HEK293T (cell line): ENCODE measurements at regions not wholly inside any gene's neighbourhood (a gene's known extent, or its start where the extent isn't known, plus 50 kb on each side); places are given as distances from the start of the nearest gene placed in this dataset.
A peak's percentile ranks its signal among the peaks of the same experiment; 100 is the strongest.

ENCODE experiments used
- CTCF ChIA-PET: fragments of 350-600 bp; formaldehyde crosslinking; extraction: SDS; loops from one replicate; lab custom pipeline; 2021; ENCODE audit warnings: antibody characterized with exemption, inconsistent platforms; lab: Yijun Ruan, JAX
- POLR2A ChIA-PET: fragments of 350-600 bp; formaldehyde crosslinking; extraction: SDS; loops from one replicate; lab custom pipeline; 2020; ENCODE audit warnings: antibody characterized with exemption, inconsistent platforms; lab: Yijun Ruan, JAX
- DNase-seq: peaks from one replicate; pipeline ENCODE4 v3.0.0; 2012; ENCODE audit warnings: mixed read lengths; ENCODE audit errors: extremely low spot score
- ARNT ChIP-seq: fragments of 450-650 bp; IDR thresholded peaks from 2 replicates; pipeline ENCODE4 v1.6.1; 2017; ENCODE audit warnings: mild to moderate bottlenecking
- BHLHE40 ChIP-seq: fragments of 450-650 bp; IDR thresholded peaks from 2 replicates; pipeline ENCODE4 v1.6.1; 2016; ENCODE audit warnings: mild to moderate bottlenecking, moderate library complexity, borderline replicate concordance
- CTBP1 ChIP-seq: fragments of 450-650 bp; IDR thresholded peaks from 2 replicates; pipeline ENCODE4 v1.6.1; 2016; ENCODE audit warnings: borderline replicate concordance
- ELF4 ChIP-seq: fragments of 450-650 bp; IDR thresholded peaks from 2 replicates; pipeline ENCODE4 v1.6.1; 2017; ENCODE audit warnings: antibody characterized with exemption
- FOXA1 ChIP-seq: fragments of 450-650 bp; IDR thresholded peaks from 2 replicates; pipeline ENCODE4 v1.6.1; 2016; ENCODE audit warnings: mild to moderate bottlenecking
- FOXK2 ChIP-seq: fragments of 450-650 bp; IDR thresholded peaks from 2 replicates; pipeline ENCODE4 v1.6.1; 2016; ENCODE audit warnings: mild to moderate bottlenecking
- FOXM1 ChIP-seq: fragments of 450-650 bp; IDR thresholded peaks from 2 replicates; pipeline ENCODE4 v1.6.1; 2017; ENCODE audit warnings: mild to moderate bottlenecking, borderline replicate concordance
- HDGF ChIP-seq: fragments of 450-650 bp; IDR thresholded peaks from 2 replicates; pipeline ENCODE4 v1.6.1; 2017; ENCODE audit warnings: antibody characterized with exemption, borderline replicate concordance
- L3MBTL2 ChIP-seq: fragments of 450-650 bp; conservative IDR thresholded peaks from 2 replicates; pipeline ENCODE4 v1.6.1; 2016; ENCODE audit warnings: mild to moderate bottlenecking
- LEF1 ChIP-seq: fragments of 450-650 bp; IDR thresholded peaks from 2 replicates; pipeline ENCODE4 v1.6.1; 2017; ENCODE audit warnings: mild to moderate bottlenecking, borderline replicate concordance
- NFRKB ChIP-seq: fragments of 450-650 bp; IDR thresholded peaks from 2 replicates; pipeline ENCODE4 v1.6.1; 2016; ENCODE audit warnings: mild to moderate bottlenecking, moderate library complexity
- PKNOX1 ChIP-seq: fragments of 450-650 bp; IDR thresholded peaks from 2 replicates; pipeline ENCODE4 v1.6.1; 2016
- SP1 ChIP-seq: fragments of 450-650 bp; IDR thresholded peaks from 2 replicates; pipeline ENCODE4 v1.6.1; 2017
- SUZ12 ChIP-seq: fragments of 450-650 bp; IDR thresholded peaks from 2 replicates; pipeline ENCODE4 v1.6.1; 2016; ENCODE audit warnings: mild to moderate bottlenecking
- TARDBP ChIP-seq: fragments of 450-650 bp; IDR thresholded peaks from 2 replicates; pipeline ENCODE4 v1.6.1; 2016
- ZNF384 ChIP-seq: fragments of 450-650 bp; IDR thresholded peaks from 2 replicates; pipeline ENCODE4 v1.6.1; 2016

GRCh38 chr5:5710471-5710870 lies 288.0 kb downstream of the ICE1 start:
- ChIA-PET POLR2A (no interaction called here), CTCF (interaction anchor here (0.8 kb wide), 1 partner anchor 618 kb away, joined by 3 read pairs; no protein-coding TSS in a partner anchor)
- DNase-seq: no peak
- TF ChIP-seq HDGF (no peak), TARDBP (no peak), NFRKB (no peak), PKNOX1 (no peak), SUZ12 (no peak), ZNF384 (no peak), ARNT (no peak), FOXM1 (no peak), ELF4 (no peak), FOXA1 (no peak), L3MBTL2 (no peak)

- DNase-seq: no peak
- ChIA-PET CTCF (no interaction called here), POLR2A (no interaction called here)
- no peak for TF ChIP-seq TARDBP
- no peak for TF ChIP-seq SUZ12
- TF ChIP-seq NFRKB: no peak
- TF ChIP-seq FOXA1: no peak
- TF ChIP-seq LEF1: no peak
- no peak for TF ChIP-seq PKNOX1
- no peak for TF ChIP-seq FOXK2
- no peak for TF ChIP-seq BHLHE40
- no peak for TF ChIP-seq CTBP1
- no peak for TF ChIP-seq SP1
- no peak for TF ChIP-seq ELF4
- TF ChIP-seq HDGF: no peak
- TF ChIP-seq ZNF384: no peak
- TF ChIP-seq L3MBTL2: no peak
- no peak for TF ChIP-seq ARNT
- TF ChIP-seq FOXM1: no peak
These were observed 286.0 kb downstream of the ICE1 start for GRCh38 chr5:5708367-5708919.

- CTCF ChIA-PET: no interaction called here
- TF ChIP-seq SUZ12 (no peak), FOXA1 (no peak), LEF1 (no peak)
- DNase-seq: no peak
- POLR2A ChIA-PET: no interaction called here
These were observed 282.5 kb downstream of the ICE1 start for GRCh38 chr5:5705010-5705409.

GRCh38 chr5:5704352-5704751 lies 281.9 kb downstream of the ICE1 start:
- TF ChIP-seq LEF1 (no peak), PKNOX1 (no peak), SUZ12 (no peak), FOXM1 (no peak), SP1 (no peak), NFRKB (no peak), BHLHE40 (no peak), FOXK2 (no peak), ARNT (no peak)
- POLR2A ChIA-PET: no interaction called here

GRCh38 chr5:5702934-5703333 lies 280.5 kb downstream of the ICE1 start:
- CTCF ChIA-PET: no interaction called here
- no peak for TF ChIP-seq ELF4
- no peak for TF ChIP-seq L3MBTL2
- TF ChIP-seq FOXK2: no peak
- no peak for TF ChIP-seq SUZ12
- no peak for TF ChIP-seq ARNT
- no peak for TF ChIP-seq HDGF
- TF ChIP-seq FOXM1: no peak
- TF ChIP-seq CTBP1: no peak
- no peak for TF ChIP-seq NFRKB
- TF ChIP-seq ZNF384: no peak
- DNase-seq: no peak
- POLR2A ChIA-PET: no interaction called here

More at GRCh38 chr5:5704352-5704751, 281.9 kb downstream of the ICE1 start:
- CTCF ChIA-PET: no interaction called here
- DNase-seq: no peak

- TF ChIP-seq FOXA1 (no peak), HDGF (no peak), ZNF384 (no peak), L3MBTL2 (no peak), BHLHE40 (no peak), ARNT (no peak), LEF1 (no peak)
- POLR2A ChIA-PET: interaction anchor here (0.6 kb wide), 1 partner anchor 132 kb away, joined by 3 read pairs; no protein-coding TSS in a partner anchor
- no peak for DNase-seq
- CTCF ChIA-PET: no interaction called here
These were observed 278.1 kb downstream of the ICE1 start for GRCh38 chr5:5700549-5700948.

- DNase-seq: peak; percentile 21
- CTCF ChIA-PET: no interaction called here
- POLR2A ChIA-PET: no interaction called here
These were observed 276.6 kb downstream of the ICE1 start for GRCh38 chr5:5699062-5699461.

More at GRCh38 chr5:5699062-5699461, 276.6 kb downstream of the ICE1 start:
- no peak for TF ChIP-seq TARDBP
- no peak for TF ChIP-seq ARNT
- TF ChIP-seq ELF4: no peak
- TF ChIP-seq ZNF384: no peak
- no peak for TF ChIP-seq FOXM1
